HUES64 (cell line): ENCODE measurements at regions not wholly inside any gene's neighbourhood (a gene's known extent, or its start where the extent isn't known, plus 50 kb on each side); places are given as distances from the start of the nearest gene placed in this dataset.

Experiments
- H3K27ac ChIP-seq: 2 replicates; pipeline ENCODE4 v1.7.0; 2013; ENCODE audit warnings: low read depth, low read length, inconsistent platforms
- H3K27me3 ChIP-seq: 2 replicates; pipeline ENCODE4 v1.6.1; 2013; ENCODE audit warnings: mild to moderate bottlenecking, low read length; ENCODE audit not compliant: insufficient read depth
- H3K36me3 ChIP-seq: 2 replicates; pipeline ENCODE4 v1.6.1; 2013; ENCODE audit warnings: mild to moderate bottlenecking, low read length; ENCODE audit not compliant: insufficient read depth
- H3K4me1 ChIP-seq: 2 replicates; pipeline ENCODE4 v1.6.1; 2013; ENCODE audit warnings: mild to moderate bottlenecking, low read length, moderate library complexity; ENCODE audit not compliant: insufficient read depth
- H3K4me3 ChIP-seq: 2 replicates; pipeline ENCODE4 v1.5.1; 2013; ENCODE audit warnings: mild to moderate bottlenecking, low read length, moderate library complexity
- H3K9ac ChIP-seq: 2 replicates; pipeline ENCODE4 v1.6.1; 2013; ENCODE audit warnings: mild to moderate bottlenecking, low read depth, low read length
- H3K9me3 ChIP-seq: 2 replicates; pipeline ENCODE4 v1.6.1; 2013; ENCODE audit warnings: low read depth, low read length; ENCODE audit not compliant: insufficient read depth
- WGBS: fragments of 150-250, 120-280 bp; methylation state at CpG from one replicate; pipeline ENCODE4 v1.1.7; 2013; ENCODE audit warnings: missing lambda C conversion rate; 5-methylcytosine and 5-hydroxymethylcytosine counted together

GRCh38 chr6:12602951-12603672 lies 113.5 kb upstream of the PHACTR1 start:
- Histone ChIP-seq H3K27me3 (no peaks in the 10 kb centered on the region), H3K36me3 (no peaks in the 10 kb centered on the region), H3K4me1 (peaks cover 6% of the 10 kb centered on the region; the same call in 1 of the 2 replicates), H3K9ac (no peak overlapping the region), H3K9me3 (no peaks in the 10 kb centered on the region), H3K4me3 (no peak overlapping the region), H3K27ac (no peak overlapping the region)
- 83% methylated on average over 6 of the region's 6 CpGs for WGBS

DNA sequence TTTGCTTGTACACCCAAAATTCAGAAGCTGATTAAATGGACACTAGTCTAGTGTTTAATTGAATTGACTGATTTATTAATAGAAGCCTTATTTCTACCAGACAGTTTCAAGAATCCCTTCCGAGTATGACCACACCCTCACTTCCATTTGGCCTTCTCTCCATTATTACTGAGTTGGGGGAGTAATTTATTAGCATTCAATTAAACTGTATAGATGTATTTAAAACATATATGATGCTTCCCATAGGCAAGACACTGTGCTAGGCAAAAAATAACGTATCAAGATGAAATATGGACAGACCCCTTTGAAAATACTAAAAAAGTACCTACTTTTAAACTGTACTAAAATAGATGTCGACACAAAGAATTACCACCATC lies 112.9 kb upstream of the PHACTR1 start:
- Histone ChIP-seq H3K36me3 (no peaks in the 10 kb centered on the region), H3K4me3 (no peak overlapping the region), H3K9me3 (no peaks in the 10 kb centered on the region), H3K27ac (no peak overlapping the region), H3K27me3 (no peaks in the 10 kb centered on the region), H3K4me1 (peaks cover 10% of the 10 kb centered on the region; the same call in 1 of the 2 replicates), H3K9ac (no peak overlapping the region)
- WGBS = 64% methylated on average over 2 of the region's 3 CpGs

DNA sequence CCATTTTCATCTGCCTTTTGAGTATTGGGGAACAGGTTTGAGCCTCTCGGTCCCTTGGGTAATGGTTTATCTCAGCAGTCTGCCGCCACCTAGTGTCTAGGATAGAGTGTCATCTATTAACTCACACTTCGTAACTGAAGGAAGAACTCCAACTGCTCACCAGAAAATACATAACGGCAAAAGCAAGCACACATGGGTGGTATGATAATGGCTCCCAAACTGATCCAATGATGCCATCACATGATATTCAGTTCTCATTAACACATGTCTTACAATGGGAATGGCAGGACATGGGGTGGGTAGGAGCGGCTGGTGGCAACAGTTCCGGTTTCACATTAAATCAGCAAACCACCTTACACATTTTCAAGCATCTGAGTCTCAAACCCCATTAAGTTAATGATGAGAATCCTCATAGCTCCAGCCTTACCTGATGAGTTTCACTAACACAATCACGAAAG lies 110.7 kb upstream of the PHACTR1 start:
- no peaks in the 10 kb centered on the region for H3K9me3 ChIP-seq
- peaks cover 16% of the 10 kb centered on the region; the same call in 1 of the 2 replicates for H3K4me1 ChIP-seq
- H3K36me3 ChIP-seq = no peaks in the 10 kb centered on the region
- H3K4me3 ChIP-seq = no peak overlapping the region
- H3K27ac ChIP-seq = no peak overlapping the region
- no peaks in the 10 kb centered on the region for H3K27me3 ChIP-seq
- H3K9ac ChIP-seq = no peak overlapping the region
- 94% methylated on average over 3 of the region's 7 CpGs for WGBS

GRCh38 chr6:12606616-12607015 lies 110.0 kb upstream of the PHACTR1 start:
- Histone ChIP-seq H3K9me3 (no peaks in the 10 kb centered on the region), H3K9ac (no peak overlapping the region), H3K27me3 (no peaks in the 10 kb centered on the region), H3K4me3 (no peak overlapping the region), H3K36me3 (no peaks in the 10 kb centered on the region), H3K4me1 (peaks cover 16% of the 10 kb centered on the region; the same call in 1 of the 2 replicates), H3K27ac (no peak overlapping the region)
- 79% methylated on average over 6 of the region's 6 CpGs for WGBS

DNA sequence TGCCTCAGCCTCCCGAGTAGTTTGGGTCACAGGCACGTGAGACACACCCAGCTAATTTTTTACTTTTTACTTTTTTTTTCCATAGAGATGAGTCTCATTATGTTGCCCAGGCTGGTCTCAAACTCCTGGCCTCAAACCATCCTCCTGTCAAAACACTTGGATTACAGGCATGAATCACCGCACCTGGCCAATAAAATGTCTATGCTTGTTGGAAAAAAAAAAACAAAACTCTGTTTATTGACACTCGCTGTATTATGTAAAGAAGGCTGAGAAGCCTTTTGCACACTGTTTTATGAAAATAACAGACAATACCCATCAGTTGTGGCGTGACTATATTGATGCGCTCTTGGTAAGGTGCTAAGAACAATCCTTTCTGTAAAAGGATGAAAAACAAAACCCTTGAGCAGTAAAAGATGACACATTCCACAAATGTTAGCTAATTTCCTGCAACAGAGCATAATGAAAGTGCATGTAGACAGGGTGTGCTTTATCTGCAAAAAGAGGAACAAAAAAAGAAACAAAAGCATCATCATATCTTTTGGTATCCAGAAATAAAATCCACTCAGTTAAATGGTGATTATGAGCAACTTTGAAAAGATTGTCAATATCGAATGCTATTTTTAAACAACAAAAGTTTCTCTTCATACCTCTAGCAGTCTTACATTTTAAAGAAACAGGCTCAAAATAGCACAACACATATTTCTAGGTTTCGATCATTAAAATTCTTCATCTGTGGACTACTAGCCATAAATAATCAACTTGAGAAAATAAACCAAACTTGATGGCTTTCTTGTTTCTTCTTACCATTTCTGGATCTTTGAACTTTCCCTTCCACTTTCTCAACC lies 108.3 kb upstream of the PHACTR1 start:
- Histone ChIP-seq H3K9ac (no peak overlapping the region), H3K9me3 (no peaks in the 10 kb centered on the region), H3K4me3 (no peak overlapping the region), H3K4me1 (peaks cover 12% of the 10 kb centered on the region; the same call in 1 of the 2 replicates), H3K27ac (no peak overlapping the region), H3K27me3 (no peaks in the 10 kb centered on the region), H3K36me3 (no peaks in the 10 kb centered on the region)
- WGBS = 94% methylated on average over 8 of the region's 8 CpGs

GRCh38 chr6:12608874-12609273 lies 107.7 kb upstream of the PHACTR1 start:
- no peak overlapping the region for H3K9ac ChIP-seq
- H3K4me1 ChIP-seq = peaks cover 12% of the 10 kb centered on the region; the same call in 1 of the 2 replicates
- no peak overlapping the region for H3K4me3 ChIP-seq
- no peaks in the 10 kb centered on the region for H3K36me3 ChIP-seq
- no peaks in the 10 kb centered on the region for H3K27me3 ChIP-seq
- no peaks in the 10 kb centered on the region for H3K9me3 ChIP-seq
- 90% methylated on average over 3 of the region's 3 CpGs for WGBS
- H3K27ac ChIP-seq = no peak overlapping the region

GRCh38 chr6:12609751-12610150 lies 106.8 kb upstream of the PHACTR1 start:
- no peaks in the 10 kb centered on the region for H3K9me3 ChIP-seq
- H3K9ac ChIP-seq = no peak overlapping the region
- H3K36me3 ChIP-seq = no peaks in the 10 kb centered on the region
- H3K4me1 ChIP-seq = peaks cover 12% of the 10 kb centered on the region; the same call in 1 of the 2 replicates
- H3K27ac ChIP-seq = no peak overlapping the region
- H3K4me3 ChIP-seq = no peak overlapping the region
- 93% methylated on average over 3 of the region's 3 CpGs for WGBS
- H3K27me3 ChIP-seq = no peaks in the 10 kb centered on the region

GRCh38 chr6:12610862-12611261 lies 105.7 kb upstream of the PHACTR1 start:
- Histone ChIP-seq H3K36me3 (no peaks in the 10 kb centered on the region), H3K27ac (no peak overlapping the region), H3K4me3 (no peak overlapping the region), H3K9me3 (no peaks in the 10 kb centered on the region), H3K27me3 (no peaks in the 10 kb centered on the region), H3K9ac (no peak overlapping the region), H3K4me1 (peaks cover 12% of the 10 kb centered on the region; the same call in 1 of the 2 replicates)
- 96% methylated on average over 5 of the region's 5 CpGs for WGBS

GRCh38 chr6:12613811-12614210 lies 102.8 kb upstream of the PHACTR1 start:
- H3K9me3 ChIP-seq = no peaks in the 10 kb centered on the region
- 100% methylated on average over 2 of the region's 8 CpGs for WGBS
- no peaks in the 10 kb centered on the region for H3K27me3 ChIP-seq
- H3K4me3 ChIP-seq = no peak overlapping the region
- no peak overlapping the region for H3K9ac ChIP-seq
- peaks cover 4% of the 10 kb centered on the region; the same call in 1 of the 2 replicates for H3K4me1 ChIP-seq
- H3K36me3 ChIP-seq = no peaks in the 10 kb centered on the region
- H3K27ac ChIP-seq = no peak overlapping the region

GRCh38 chr6:12614456-12614855 lies 102.1 kb upstream of the PHACTR1 start:
- Histone ChIP-seq H3K9ac (no peak overlapping the region), H3K9me3 (no peaks in the 10 kb centered on the region), H3K36me3 (no peaks in the 10 kb centered on the region), H3K4me1 (no peaks in the 10 kb centered on the region), H3K4me3 (no peak overlapping the region), H3K27ac (no peak overlapping the region), H3K27me3 (no peaks in the 10 kb centered on the region)
- 96% methylated on average over 6 of the region's 6 CpGs for WGBS

GRCh38 chr6:12618296-12618695 lies 98.3 kb upstream of the PHACTR1 start:
- Histone ChIP-seq H3K4me1 (no peaks in the 10 kb centered on the region), H3K4me3 (no peak overlapping the region), H3K36me3 (no peaks in the 10 kb centered on the region), H3K27ac (no peak overlapping the region), H3K9ac (no peak overlapping the region), H3K9me3 (no peaks in the 10 kb centered on the region), H3K27me3 (no peaks in the 10 kb centered on the region)
- WGBS = 79% methylated on average over 6 of the region's 6 CpGs
